Muscle layer of duodenum (tissue), 2 donors: ENCODE measurements at regions not wholly inside any gene's neighbourhood (a gene's known extent, or its start where the extent isn't known, plus 50 kb on each side); places are given as distances from the start of the nearest gene placed in this dataset.

Experiments used
- H3K27ac ChIP-seq: one replicate; pipeline ENCODE4 v1.7.0; 2013; ENCODE audit warnings: mild to moderate bottlenecking, low read length
- H3K27me3 ChIP-seq: one replicate; pipeline ENCODE4 v1.7.0; 2013; ENCODE audit warnings: low read depth, mild to moderate bottlenecking, control low read depth, low read length
- H3K36me3 ChIP-seq, 2 donors: one replicate each; pipeline ENCODE4 v1.7.0; 2013; ENCODE audit warnings: low read length in 2 of 2, control low read depth in 1 of 2, mild to moderate bottlenecking in 1 of 2; ENCODE audit not compliant: insufficient read depth in 2 of 2, control insufficient read depth in 1 of 2
- H3K4me1 ChIP-seq, 2 donors: one replicate each; pipeline ENCODE4 v1.7.0; 2013; ENCODE audit warnings: low read length in 2 of 2, mild to moderate bottlenecking in 2 of 2, control low read depth in 1 of 2, moderate library complexity in 1 of 2; ENCODE audit not compliant: insufficient read depth in 2 of 2, control insufficient read depth in 1 of 2
- H3K4me3 ChIP-seq, 2 donors: one replicate each; pipeline ENCODE4 v1.7.0; 2013; ENCODE audit warnings: low read length in 2 of 2, low read depth in 1 of 2, mild to moderate bottlenecking in 1 of 2
- H3K9me3 ChIP-seq, 2 donors: one replicate each; pipeline ENCODE4 v1.7.0; 2013; ENCODE audit warnings: low read length in 2 of 2, control low read depth in 1 of 2, mild to moderate bottlenecking in 1 of 2; ENCODE audit not compliant: control insufficient read depth in 1 of 2
- donor health status: healthy.

GRCh38 chr12:67798768-67799167 lies 150.2 kb downstream of the DYRK2 start:
- H3K27me3 ChIP-seq, result no peaks in the 10 kb centered on the region
- peaks cover 0 to 16% of the 10 kb centered on the region in 2 donors for H3K4me1 ChIP-seq
- no peak overlapping the region for H3K27ac ChIP-seq

GRCh38 chr12:67802731-67803130 lies 154.2 kb downstream of the DYRK2 start:
- Histone ChIP-seq H3K4me3 (no peak overlapping the region), H3K36me3 (no peaks in the 10 kb centered on the region), H3K27me3 (no peaks in the 10 kb centered on the region), H3K9me3 (no peaks in the 10 kb centered on the region), H3K27ac (no peak overlapping the region), H3K4me1 (peaks cover 0 to 20% of the 10 kb centered on the region in 2 donors)

More at GRCh38 chr12:67798768-67799167, 150.2 kb downstream of the DYRK2 start:
- no peaks in the 10 kb centered on the region for H3K36me3 ChIP-seq
- H3K4me3 ChIP-seq, result no peak overlapping the region
- no peaks in the 10 kb centered on the region for H3K9me3 ChIP-seq

GRCh38 chr12:67803278-67803993 lies 154.9 kb downstream of the DYRK2 start:
- H3K27me3 ChIP-seq, result no peaks in the 10 kb centered on the region
- no peaks in the 10 kb centered on the region for H3K36me3 ChIP-seq
- H3K4me3 ChIP-seq, result no peak overlapping the region
- H3K9me3 ChIP-seq, result no peaks in the 10 kb centered on the region
- H3K27ac ChIP-seq, result no peak overlapping the region
- H3K4me1 ChIP-seq, result peaks cover 0 to 14% of the 10 kb centered on the region in 2 donors

GRCh38 chr12:67804168-67804567 lies 155.6 kb downstream of the DYRK2 start:
- peaks cover 0 to 10% of the 10 kb centered on the region in 2 donors for H3K4me1 ChIP-seq
- no peaks in the 10 kb centered on the region for H3K36me3 ChIP-seq
- H3K9me3 ChIP-seq, result no peaks in the 10 kb centered on the region
- H3K4me3 ChIP-seq, result no peak overlapping the region
- no peaks in the 10 kb centered on the region for H3K27me3 ChIP-seq
- H3K27ac ChIP-seq, result no peak overlapping the region

GRCh38 chr12:67807814-67808213 lies 159.3 kb downstream of the DYRK2 start:
- H3K4me3 ChIP-seq, result no peak overlapping the region
- no peaks in the 10 kb centered on the region for H3K9me3 ChIP-seq
- H3K36me3 ChIP-seq, result no peaks in the 10 kb centered on the region
- peaks cover 0 to 10% of the 10 kb centered on the region in 2 donors for H3K4me1 ChIP-seq
- H3K27ac ChIP-seq, result peak overlapping the region; percentile 54
- no peaks in the 10 kb centered on the region for H3K27me3 ChIP-seq

- Histone ChIP-seq H3K27me3 (no peaks in the 10 kb centered on the region), H3K4me3 (no peak overlapping the region), H3K27ac (no peak overlapping the region), H3K9me3 (no peaks in the 10 kb centered on the region), H3K36me3 (no peaks in the 10 kb centered on the region), H3K4me1 (peaks cover 0 to 10% of the 10 kb centered on the region in 2 donors)
These were observed 161.6 kb downstream of the DYRK2 start for GRCh38 chr12:67810166-67810565.

GRCh38 chr12:67811437-67812361 lies 163.2 kb downstream of the DYRK2 start:
- no peaks in the 10 kb centered on the region for H3K36me3 ChIP-seq
- H3K27me3 ChIP-seq, result no peaks in the 10 kb centered on the region
- peaks cover 0 to 4% of the 10 kb centered on the region in 2 donors for H3K4me1 ChIP-seq
- no peak overlapping the region for H3K27ac ChIP-seq
- peaks cover 0 to 2% of the 10 kb centered on the region in 2 donors for H3K9me3 ChIP-seq
- no peak overlapping the region for H3K4me3 ChIP-seq

- H3K27ac ChIP-seq, result no peak overlapping the region
- no peaks in the 10 kb centered on the region for H3K36me3 ChIP-seq
- H3K27me3 ChIP-seq, result no peaks in the 10 kb centered on the region
- peaks cover 0 to 2% of the 10 kb centered on the region in 2 donors for H3K9me3 ChIP-seq
- H3K4me1 ChIP-seq, result no peaks in the 10 kb centered on the region
- no peak overlapping the region for H3K4me3 ChIP-seq
These were observed 164.9 kb downstream of the DYRK2 start for GRCh38 chr12:67813456-67813904.

- Histone ChIP-seq H3K4me1 (peaks cover 0 to 3% of the 10 kb centered on the region in 2 donors), H3K27me3 (no peaks in the 10 kb centered on the region), H3K9me3 (peaks cover 0 to 2% of the 10 kb centered on the region in 2 donors), H3K27ac (no peak overlapping the region), H3K36me3 (no peaks in the 10 kb centered on the region), H3K4me3 (no peak overlapping the region)
These were observed 167.7 kb downstream of the DYRK2 start for GRCh38 chr12:67816269-67816668.

GRCh38 chr12:67818459-67818903 lies 169.9 kb downstream of the DYRK2 start:
- H3K9me3 ChIP-seq, result peaks cover 0 to 2% of the 10 kb centered on the region in 2 donors
- no peaks in the 10 kb centered on the region for H3K27me3 ChIP-seq
- H3K27ac ChIP-seq, result no peak overlapping the region
- H3K4me1 ChIP-seq, result peaks cover 0 to 3% of the 10 kb centered on the region in 2 donors
- no peak overlapping the region for H3K4me3 ChIP-seq
- H3K36me3 ChIP-seq, result no peaks in the 10 kb centered on the region

GRCh38 chr12:67819902-67820301 lies 169.3 kb upstream of the IFNG-AS1 start:
- H3K36me3 ChIP-seq, result no peaks in the 10 kb centered on the region
- no peaks in the 10 kb centered on the region for H3K27me3 ChIP-seq
- peaks cover 0 to 2% of the 10 kb centered on the region in 2 donors for H3K9me3 ChIP-seq
- H3K27ac ChIP-seq, result no peak overlapping the region
- peaks cover 0 to 3% of the 10 kb centered on the region in 2 donors for H3K4me1 ChIP-seq
- no peak overlapping the region for H3K4me3 ChIP-seq
